OCI-LY1 (cell line): ENCODE measurements at regions not wholly inside any gene's neighbourhood (a gene's known extent, or its start where the extent isn't known, plus 50 kb on each side); places are given as distances from the start of the nearest gene placed in this dataset.

Experiments
- CTCF ChIP-seq: fragments of 200-600 bp; sonication (generic), shearing (Covaris generic); IDR thresholded peaks from 2 replicates; pipeline ENCODE4 v1.5.1; 2017; ENCODE audit warnings: mild to moderate bottlenecking, antibody characterized with exemption, low read length, moderate library complexity, mixed read lengths
- EZH2 ChIP-seq: fragments of 200-600 bp; sonication (generic), shearing (Covaris generic); IDR thresholded peaks from 2 replicates; pipeline ENCODE4 v1.8.0; 2017; ENCODE audit warnings: borderline replicate concordance, mixed run types, mild to moderate bottlenecking, antibody characterized with exemption, low read length, moderate library complexity, mixed read lengths

- TF ChIP-seq CTCF (no peak), EZH2 (no peak)
Observed at GRCh38 chr14:22044193-22044592, 370.6 kb upstream of the OR4E1 start.
